OCI-LY1 (cell line): ENCODE measurements at regions not wholly inside any gene's neighbourhood (a gene's known extent, or its start where the extent isn't known, plus 50 kb on each side); places are given as distances from the start of the nearest gene placed in this dataset.

Experiments used
- EZH2 ChIP-seq: fragments of 200-600 bp; sonication (generic), shearing (Covaris generic); IDR thresholded peaks from 2 replicates; pipeline ENCODE4 v1.8.0; 2017; ENCODE audit warnings: borderline replicate concordance, mixed run types, mild to moderate bottlenecking, antibody characterized with exemption, low read length, moderate library complexity, mixed read lengths
- TF ChIP-seq, protein P1 (sequence below): fragments of 200-600 bp; sonication (generic), shearing (Covaris generic); IDR thresholded peaks from 2 replicates; pipeline ENCODE4 v1.5.1; 2017; ENCODE audit warnings: mild to moderate bottlenecking, antibody characterized with exemption, low read length, moderate library complexity, mixed read lengths

DNA sequence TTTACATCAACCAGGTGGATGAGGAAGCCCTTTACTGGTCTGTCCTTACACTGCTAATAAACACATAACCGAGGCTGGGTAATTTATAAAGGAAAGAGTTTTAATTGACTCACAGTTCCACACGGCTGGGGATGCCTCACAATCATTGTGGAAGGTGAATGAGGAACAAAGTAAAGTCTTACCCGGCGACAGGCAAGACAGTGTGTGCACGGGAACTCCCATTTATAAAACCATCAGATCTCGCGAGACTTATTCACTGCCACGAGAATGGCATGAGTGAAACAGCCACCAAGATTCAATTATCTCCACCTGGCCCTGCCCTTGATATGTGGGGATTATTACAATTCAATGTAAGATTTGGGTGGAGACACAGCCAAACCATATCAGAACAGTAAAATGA, 67.3 kb upstream of the GRAMD2B start:
- no peak for TF ChIP-seq EZH2
- TF ChIP-seq, protein P1, sequence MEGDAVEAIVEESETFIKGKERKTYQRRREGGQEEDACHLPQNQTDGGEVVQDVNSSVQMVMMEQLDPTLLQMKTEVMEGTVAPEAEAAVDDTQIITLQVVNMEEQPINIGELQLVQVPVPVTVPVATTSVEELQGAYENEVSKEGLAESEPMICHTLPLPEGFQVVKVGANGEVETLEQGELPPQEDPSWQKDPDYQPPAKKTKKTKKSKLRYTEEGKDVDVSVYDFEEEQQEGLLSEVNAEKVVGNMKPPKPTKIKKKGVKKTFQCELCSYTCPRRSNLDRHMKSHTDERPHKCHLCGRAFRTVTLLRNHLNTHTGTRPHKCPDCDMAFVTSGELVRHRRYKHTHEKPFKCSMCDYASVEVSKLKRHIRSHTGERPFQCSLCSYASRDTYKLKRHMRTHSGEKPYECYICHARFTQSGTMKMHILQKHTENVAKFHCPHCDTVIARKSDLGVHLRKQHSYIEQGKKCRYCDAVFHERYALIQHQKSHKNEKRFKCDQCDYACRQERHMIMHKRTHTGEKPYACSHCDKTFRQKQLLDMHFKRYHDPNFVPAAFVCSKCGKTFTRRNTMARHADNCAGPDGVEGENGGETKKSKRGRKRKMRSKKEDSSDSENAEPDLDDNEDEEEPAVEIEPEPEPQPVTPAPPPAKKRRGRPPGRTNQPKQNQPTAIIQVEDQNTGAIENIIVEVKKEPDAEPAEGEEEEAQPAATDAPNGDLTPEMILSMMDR: no peak
